HCT116 (cell line): ENCODE measurements at regions not wholly inside any gene's neighbourhood (a gene's known extent, or its start where the extent isn't known, plus 50 kb on each side); places are given as distances from the start of the nearest gene placed in this dataset.

Experiments
- ATAC-seq: fragments of 200-7000 bp; cut with Tn5 transposase; 2 replicates; pipeline ENCODE4 v1.9.1; 2020; ENCODE audit warnings: mild to moderate bottlenecking, moderate library complexity
- BruUV-seq: library from RNA; stranded (reverse); fragments of 400-500 nt; replicated peaks from 2 replicates; lab custom pipeline; 2021; lab: Mats Ljungman, UMichigan
- CTCF ChIA-PET: fragments of 300-600 bp; sonication (Branson Sonifier 250); formaldehyde crosslinking; loops from one replicate; lab custom pipeline; 2021; ENCODE audit warnings: antibody characterized with exemption; lab: Charles Lee
- POLR2A ChIA-PET: fragments of 300-600, 350-600 bp; sonication (Branson Sonifier 250); formaldehyde crosslinking; loops from one replicate; lab custom pipeline; 2021; ENCODE audit warnings: antibody characterized with exemption; lab: Charles Lee
- RAD21 ChIA-PET, 2 experiments: fragments of 300-600 bp; sonication (Branson Sonifier 250); formaldehyde crosslinking; loops; one replicate each; lab custom pipeline; 2023; ENCODE audit warnings: low total read pairs in 2 of 2; ENCODE audit not compliant: uncharacterized antibody in 2 of 2, unreplicated experiment in 2 of 2, low non-redundant PET in 1 of 2; lab: Charles Lee
- DNase-seq: peaks from one replicate; pipeline ENCODE4 v3.0.0-alpha.2; 2010; ENCODE audit warnings: low read depth, low spot score
- H2AFZ ChIP-seq: fragments of 200-600 bp; shearing (Covaris generic), sonication (generic); 2 replicates; pipeline ENCODE4 v1.6.1; 2017; ENCODE audit warnings: low read depth, mixed run types, mixed read lengths, antibody characterized with exemption, low read length; ENCODE audit not compliant: poor library complexity, severe bottlenecking
- H3K27ac ChIP-seq: 2 replicates; pipeline ENCODE4 v1.5.1; 2012; ENCODE audit warnings: low read depth, low read length
- H3K27me3 ChIP-seq: fragments of 200-600 bp; sonication (generic); 2 replicates; pipeline ENCODE4 v1.6.1; 2016; ENCODE audit warnings: mixed run types, low read length, mixed read lengths; ENCODE audit not compliant: insufficient read depth
- H3K36me3 ChIP-seq, 2 experiments: fragments of 200-500 bp in 1 of 2; fragments of 200-600 bp in 1 of 2; sonication (Bioruptor generic) in 1 of 2; sonication (generic) in 1 of 2; 2 replicates each; pipeline versions ENCODE4 v1.5.1 to v1.6.1; 2014 to 2016; ENCODE audit warnings: low read length in 2 of 2, inconsistent platforms in 1 of 2, mixed read lengths in 1 of 2, mixed run types in 1 of 2; ENCODE audit not compliant: insufficient read depth in 2 of 2, control insufficient read depth in 1 of 2
- H3K4me1 ChIP-seq, 2 experiments: fragments of 200-600 bp in 1 of 2; sonication (generic) in 1 of 2; 2 replicates each; pipeline versions ENCODE4 v1.5.1 to v1.6.1; 2012 to 2017; ENCODE audit warnings: low read length in 2 of 2, inconsistent platforms in 1 of 2, mild to moderate bottlenecking in 1 of 2, mixed read lengths in 1 of 2, mixed run types in 1 of 2, moderate library complexity in 1 of 2; ENCODE audit not compliant: insufficient read depth in 2 of 2, control insufficient read depth in 1 of 2
- H3K4me2 ChIP-seq: fragments of 200-600 bp; sonication (generic); 2 replicates; pipeline ENCODE4 v1.6.1; 2017; ENCODE audit warnings: mixed run types, low read length, mixed read lengths
- H3K4me3 ChIP-seq, 2 experiments: fragments of 200-600 bp in 1 of 2; sonication (generic) in 1 of 2; replicated peaks in 1 of 2; 2 replicates each; pipeline ENCODE4 v1.5.1; 2011 to 2016; ENCODE audit warnings: low read length in 2 of 2, control low read depth in 1 of 2, low read depth in 1 of 2, mild to moderate bottlenecking in 1 of 2, mixed read lengths in 1 of 2, mixed run types in 1 of 2
- H3K79me2 ChIP-seq: fragments of 200-600 bp; sonication (generic); 2 replicates; pipeline ENCODE4 v1.6.1; 2017; ENCODE audit warnings: mild to moderate bottlenecking, mixed run types, low read length, moderate library complexity, mixed read lengths; ENCODE audit not compliant: insufficient read depth
- H3K9ac ChIP-seq: fragments of 200-600 bp; sonication (generic); 2 replicates; pipeline ENCODE4 v1.6.1; 2016; ENCODE audit warnings: low read length, mixed read lengths
- H3K9me2 ChIP-seq: fragments of 200-600 bp; sonication (generic), shearing (Covaris generic); 2 replicates; pipeline ENCODE4 v1.6.1; 2017; ENCODE audit warnings: mixed run types, mild to moderate bottlenecking, moderate library complexity; ENCODE audit not compliant: insufficient read depth
- H3K9me3 ChIP-seq, 2 experiments: fragments of 200-500 bp in 1 of 2; fragments of 200-600 bp in 1 of 2; sonication (Bioruptor generic) in 1 of 2; sonication (generic) in 1 of 2; 2 replicates each; pipeline ENCODE4 v1.6.1; 2014 to 2017; ENCODE audit warnings: low read length in 2 of 2, mixed read lengths in 2 of 2, inconsistent platforms in 1 of 2, low read depth in 1 of 2, mild to moderate bottlenecking in 1 of 2, mixed run types in 1 of 2, moderate library complexity in 1 of 2; ENCODE audit not compliant: control insufficient read depth in 1 of 2, insufficient read depth in 1 of 2
- H4K20me1 ChIP-seq: fragments of 200-600 bp; sonication (generic), shearing (Covaris generic); 2 replicates; pipeline ENCODE4 v1.6.1; 2017; ENCODE audit warnings: mixed run types, mild to moderate bottlenecking, moderate library complexity; ENCODE audit not compliant: insufficient read depth
- CEBPB ChIP-seq: IDR thresholded peaks from 2 replicates; pipeline ENCODE4 v1.6.1; 2012; ENCODE audit warnings: low read depth
- EGR1 ChIP-seq: IDR thresholded peaks from 2 replicates; pipeline ENCODE4 v1.6.1; 2012; ENCODE audit warnings: low read depth
- ELF1 ChIP-seq: IDR thresholded peaks from 2 replicates; pipeline ENCODE4 v1.6.1; 2012; ENCODE audit warnings: low read depth, borderline replicate concordance
- FOSL1 ChIP-seq: IDR thresholded peaks from 2 replicates; pipeline ENCODE4 v1.6.1; 2012; ENCODE audit warnings: low read depth
- POLR2A ChIP-seq: IDR thresholded peaks from 2 replicates; pipeline ENCODE4 v1.7.0; 2011; ENCODE audit warnings: borderline replicate concordance; ENCODE audit not compliant: insufficient read depth, insufficient read length; ENCODE audit errors: extremely low read depth
- RAD21 ChIP-seq: IDR thresholded peaks from 2 replicates; pipeline ENCODE4 v1.6.1; 2012; ENCODE audit warnings: low read depth, mild to moderate bottlenecking
- SIN3A ChIP-seq: IDR thresholded peaks from 2 replicates; pipeline ENCODE4 v1.6.1; 2012; ENCODE audit warnings: low read depth
- SRF ChIP-seq: IDR thresholded peaks from 2 replicates; pipeline ENCODE4 v1.6.1; 2012; ENCODE audit warnings: low read depth
- TCF7L2 ChIP-seq: IDR thresholded peaks from 2 replicates; pipeline ENCODE4 v1.7.0; 2011; ENCODE audit warnings: borderline replicate concordance, inconsistent platforms; ENCODE audit not compliant: insufficient read depth, insufficient read length; ENCODE audit errors: extremely low read depth
- YY1 ChIP-seq: IDR thresholded peaks from 2 replicates; pipeline ENCODE4 v1.6.1; 2011; ENCODE audit warnings: low read length, low read depth, moderate library complexity, mild to moderate bottlenecking; ENCODE audit not compliant: insufficient replicate concordance; ENCODE audit errors: extremely low read depth
- ZBTB33 ChIP-seq: IDR thresholded peaks from 2 replicates; pipeline ENCODE4 v1.6.1; 2011; ENCODE audit warnings: mild to moderate bottlenecking, low read length, moderate library complexity; ENCODE audit not compliant: insufficient replicate concordance; ENCODE audit errors: extremely low read depth
- ZFX ChIP-seq: fragments of 450-650 bp; IDR thresholded peaks from 2 replicates; pipeline ENCODE4 v1.6.1; 2017
- ZNF274 ChIP-seq: fragments of 200-500 bp; sonication (Bioruptor generic); IDR thresholded peaks from 2 replicates; pipeline ENCODE4 v1.6.1; 2014; ENCODE audit warnings: mild to moderate bottlenecking, low read depth, low read length, inconsistent platforms
- intact Hi-C: fragments of 100-400 bp; cut with micrococcal nuclease; formaldehyde crosslinking; loops from 2 replicates; pipeline ENCODE4 v1.10.0; 2022
- TF ChIP-seq, protein P1 (sequence below): IDR thresholded peaks from 2 replicates; pipeline ENCODE4 v1.6.1; 2012; ENCODE audit warnings: low read depth
- TF ChIP-seq, protein P2 (sequence below), 3 experiments: fragments of 200-600 bp in 1 of 3; sonication (generic) in 1 of 3; IDR thresholded peaks in 2 of 3; conservative IDR thresholded peaks in 1 of 3; 2 replicates each; pipeline ENCODE4 v1.5.1; 2012 to 2017; ENCODE audit warnings: low read depth in 2 of 3, low read length in 2 of 3, antibody characterized with exemption in 1 of 3, borderline replicate concordance in 1 of 3, control low read depth in 1 of 3, mild to moderate bottlenecking in 1 of 3, mixed read lengths in 1 of 3, mixed run types in 1 of 3, moderate library complexity in 1 of 3; ENCODE audit not compliant: insufficient read depth in 1 of 3
- TF ChIP-seq, protein P3 (sequence below): IDR thresholded peaks from 2 replicates; pipeline ENCODE4 v1.6.1; 2012
- TF ChIP-seq, protein P4 (sequence below): IDR thresholded peaks from 2 replicates; pipeline ENCODE4 v1.6.1; 2012

DNA sequence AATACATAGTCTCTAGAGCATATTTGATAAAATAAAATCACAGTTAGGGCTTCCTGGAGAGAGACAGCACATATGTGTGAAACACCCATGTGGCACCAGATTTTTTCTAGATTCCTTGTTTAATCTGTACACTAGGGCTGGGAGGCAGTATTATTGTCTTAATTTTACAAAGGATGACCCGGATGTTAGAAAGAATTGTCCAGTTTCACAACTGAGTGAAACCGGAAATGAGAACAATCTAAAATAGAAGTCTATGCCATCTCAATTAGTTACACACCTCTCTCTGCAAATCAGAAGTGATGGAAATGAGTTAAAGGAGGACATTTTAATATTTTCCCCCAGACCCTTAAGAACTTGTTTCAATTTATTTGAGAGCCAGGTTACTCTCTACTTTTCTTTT is 463.7 kb upstream of the DSEL start:
- no peak overlapping the region for H2AFZ ChIP-seq
- no peak overlapping the region for H3K4me3 ChIP-seq
- H4K20me1 ChIP-seq: no peaks in the 10 kb centered on the region
- H3K9me2 ChIP-seq: no peaks in the 10 kb centered on the region
- BruUV-seq: no TSS peak
- peaks cover 4 to 31% of the 10 kb centered on the region in 2 experiments; a peak in 2 of 4 replicates for H3K9me3 ChIP-seq
- no peaks in the 10 kb centered on the region for H3K27me3 ChIP-seq
- CTCF ChIA-PET: no interaction called here
- no peaks in the 10 kb centered on the region for H3K4me1 ChIP-seq
- DNase-seq (no peak), ATAC-seq (no peak)
- no peak overlapping the region for H3K4me2 ChIP-seq
- H3K27ac ChIP-seq: no peak overlapping the region
- no peaks in the 10 kb centered on the region for H3K79me2 ChIP-seq
- intact Hi-C loops: no loop called here
- POLR2A ChIA-PET: no interaction called here
- TF ChIP-seq ELF1 (no peak), TCF7L2 (no peak), POLR2A (no peak), YY1 (no peak), SIN3A (no peak), SRF (no peak), ZNF274 (no peak), EGR1 (no peak), ZFX (no peak), RAD21 (no peak), CEBPB (no peak), FOSL1 (no peak), ZBTB33 (no peak)
- TF ChIP-seq, protein P1, sequence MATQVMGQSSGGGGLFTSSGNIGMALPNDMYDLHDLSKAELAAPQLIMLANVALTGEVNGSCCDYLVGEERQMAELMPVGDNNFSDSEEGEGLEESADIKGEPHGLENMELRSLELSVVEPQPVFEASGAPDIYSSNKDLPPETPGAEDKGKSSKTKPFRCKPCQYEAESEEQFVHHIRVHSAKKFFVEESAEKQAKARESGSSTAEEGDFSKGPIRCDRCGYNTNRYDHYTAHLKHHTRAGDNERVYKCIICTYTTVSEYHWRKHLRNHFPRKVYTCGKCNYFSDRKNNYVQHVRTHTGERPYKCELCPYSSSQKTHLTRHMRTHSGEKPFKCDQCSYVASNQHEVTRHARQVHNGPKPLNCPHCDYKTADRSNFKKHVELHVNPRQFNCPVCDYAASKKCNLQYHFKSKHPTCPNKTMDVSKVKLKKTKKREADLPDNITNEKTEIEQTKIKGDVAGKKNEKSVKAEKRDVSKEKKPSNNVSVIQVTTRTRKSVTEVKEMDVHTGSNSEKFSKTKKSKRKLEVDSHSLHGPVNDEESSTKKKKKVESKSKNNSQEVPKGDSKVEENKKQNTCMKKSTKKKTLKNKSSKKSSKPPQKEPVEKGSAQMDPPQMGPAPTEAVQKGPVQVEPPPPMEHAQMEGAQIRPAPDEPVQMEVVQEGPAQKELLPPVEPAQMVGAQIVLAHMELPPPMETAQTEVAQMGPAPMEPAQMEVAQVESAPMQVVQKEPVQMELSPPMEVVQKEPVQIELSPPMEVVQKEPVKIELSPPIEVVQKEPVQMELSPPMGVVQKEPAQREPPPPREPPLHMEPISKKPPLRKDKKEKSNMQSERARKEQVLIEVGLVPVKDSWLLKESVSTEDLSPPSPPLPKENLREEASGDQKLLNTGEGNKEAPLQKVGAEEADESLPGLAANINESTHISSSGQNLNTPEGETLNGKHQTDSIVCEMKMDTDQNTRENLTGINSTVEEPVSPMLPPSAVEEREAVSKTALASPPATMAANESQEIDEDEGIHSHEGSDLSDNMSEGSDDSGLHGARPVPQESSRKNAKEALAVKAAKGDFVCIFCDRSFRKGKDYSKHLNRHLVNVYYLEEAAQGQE: no peak
- TF ChIP-seq, protein P2, sequence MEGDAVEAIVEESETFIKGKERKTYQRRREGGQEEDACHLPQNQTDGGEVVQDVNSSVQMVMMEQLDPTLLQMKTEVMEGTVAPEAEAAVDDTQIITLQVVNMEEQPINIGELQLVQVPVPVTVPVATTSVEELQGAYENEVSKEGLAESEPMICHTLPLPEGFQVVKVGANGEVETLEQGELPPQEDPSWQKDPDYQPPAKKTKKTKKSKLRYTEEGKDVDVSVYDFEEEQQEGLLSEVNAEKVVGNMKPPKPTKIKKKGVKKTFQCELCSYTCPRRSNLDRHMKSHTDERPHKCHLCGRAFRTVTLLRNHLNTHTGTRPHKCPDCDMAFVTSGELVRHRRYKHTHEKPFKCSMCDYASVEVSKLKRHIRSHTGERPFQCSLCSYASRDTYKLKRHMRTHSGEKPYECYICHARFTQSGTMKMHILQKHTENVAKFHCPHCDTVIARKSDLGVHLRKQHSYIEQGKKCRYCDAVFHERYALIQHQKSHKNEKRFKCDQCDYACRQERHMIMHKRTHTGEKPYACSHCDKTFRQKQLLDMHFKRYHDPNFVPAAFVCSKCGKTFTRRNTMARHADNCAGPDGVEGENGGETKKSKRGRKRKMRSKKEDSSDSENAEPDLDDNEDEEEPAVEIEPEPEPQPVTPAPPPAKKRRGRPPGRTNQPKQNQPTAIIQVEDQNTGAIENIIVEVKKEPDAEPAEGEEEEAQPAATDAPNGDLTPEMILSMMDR (IDR thresholded peaks at IDR 0.05 in 2 of 3, conservative IDR thresholded peaks at IDR 0.05 in 1 of 3; ENCODE audit: borderline replicate concordance in 1 of 3, insufficient read depth in 1 of 3, low read depth in 2 of 3, low read length in 2 of 3): no peak
- TF ChIP-seq, protein P3, sequence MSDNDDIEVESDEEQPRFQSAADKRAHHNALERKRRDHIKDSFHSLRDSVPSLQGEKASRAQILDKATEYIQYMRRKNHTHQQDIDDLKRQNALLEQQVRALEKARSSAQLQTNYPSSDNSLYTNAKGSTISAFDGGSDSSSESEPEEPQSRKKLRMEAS: no peak
- TF ChIP-seq, protein P4, sequence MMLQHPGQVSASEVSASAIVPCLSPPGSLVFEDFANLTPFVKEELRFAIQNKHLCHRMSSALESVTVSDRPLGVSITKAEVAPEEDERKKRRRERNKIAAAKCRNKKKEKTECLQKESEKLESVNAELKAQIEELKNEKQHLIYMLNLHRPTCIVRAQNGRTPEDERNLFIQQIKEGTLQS: no peak
- H3K36me3 ChIP-seq: no peaks in the 10 kb centered on the region
- RAD21 ChIA-PET: no interaction called here
- no peak overlapping the region for H3K9ac ChIP-seq
